NCI-H2227 (cell line): ENCODE measurements at regions not wholly inside any gene's neighbourhood (a gene's known extent, or its start where the extent isn't known, plus 50 kb on each side); places are given as distances from the start of the nearest gene placed in this dataset.
"Not testable (repeated sequence)": the region's sequence is repeated elsewhere in the genome, so short reads cannot be mapped to it uniquely, and the experiment has no call there.

Experiments used
- DNase-seq: peaks from one replicate; lab custom pipeline; 2025; ENCODE audit not compliant: unreplicated experiment; lab: John Stamatoyannopoulos, UW

DNA sequence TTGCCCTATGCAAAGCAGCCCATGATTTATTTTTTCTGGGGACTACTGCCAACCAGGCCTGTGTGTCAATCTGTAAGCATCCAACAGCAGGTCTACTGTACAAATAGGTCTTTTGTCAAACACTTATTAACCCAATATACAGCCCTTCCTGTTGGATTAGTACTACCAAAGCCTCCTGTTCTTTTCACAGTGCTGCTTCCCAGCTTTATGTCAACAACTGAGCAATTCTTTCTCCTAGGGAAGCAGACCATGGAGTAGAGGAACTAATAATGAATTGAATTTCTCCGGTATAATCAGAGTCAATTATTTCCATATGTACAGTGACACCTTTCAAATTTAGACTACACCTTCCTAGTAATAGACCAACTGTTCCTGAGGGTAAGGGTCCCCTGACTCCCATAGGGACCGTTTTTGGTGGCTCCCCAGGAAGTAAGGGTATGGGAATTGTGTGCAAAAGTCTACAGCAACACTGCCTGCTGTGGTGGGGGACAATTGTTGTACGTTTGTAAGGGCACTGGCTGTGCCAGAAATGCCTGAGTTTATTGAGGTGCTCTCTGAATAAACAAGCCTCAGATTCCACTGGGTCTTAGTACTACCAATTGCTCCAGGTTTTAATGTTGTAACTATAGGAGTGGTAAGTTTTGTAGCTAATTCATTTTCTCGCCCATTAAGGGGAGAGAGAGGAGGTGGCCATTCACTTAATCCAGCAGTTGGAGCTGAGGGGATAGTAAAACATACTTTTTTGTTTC lies 286.1 kb upstream of the MTPN start:
- DNase-seq: not testable (repeated sequence)

DNA sequence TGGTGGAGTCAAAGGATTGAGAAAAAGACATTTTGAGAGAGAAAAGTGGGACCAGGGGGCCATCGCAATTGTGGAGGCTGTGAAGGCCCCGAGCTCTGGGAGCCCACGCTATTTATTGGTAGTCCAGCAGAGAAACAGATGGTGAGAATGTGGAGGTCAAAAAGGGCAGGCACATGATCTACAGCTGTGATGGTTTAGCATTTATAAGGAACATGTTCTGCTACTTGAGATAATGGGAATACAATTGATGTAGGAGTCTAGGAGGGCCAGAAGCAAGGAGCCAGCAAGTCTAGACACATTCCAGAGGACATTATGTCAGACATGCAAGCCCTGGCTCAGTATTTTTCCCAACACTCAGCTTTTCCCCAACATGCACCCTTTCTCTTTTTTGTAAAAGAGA lies 283.4 kb upstream of the MTPN start:
- not testable (repeated sequence) for DNase-seq

DNA sequence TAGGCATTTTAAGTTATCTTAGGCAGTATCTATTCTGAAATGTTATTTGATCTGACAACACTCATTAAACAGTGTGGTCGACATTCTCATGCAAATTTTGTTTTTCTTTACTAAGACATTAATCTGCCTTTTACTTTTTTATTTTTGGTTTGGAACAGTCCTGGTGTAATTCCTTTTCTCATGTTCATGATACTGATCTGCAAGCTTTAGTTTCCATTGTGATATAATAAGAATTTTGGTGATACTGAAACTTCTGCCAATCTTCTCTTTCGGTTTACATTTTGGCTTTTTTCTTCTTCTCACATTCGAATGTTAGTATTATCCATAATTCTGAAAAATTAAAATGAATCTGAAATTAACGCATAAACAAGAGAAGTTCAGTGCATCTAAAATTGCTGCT lies 281.9 kb upstream of the MTPN start:
- DNase-seq: no peak

DNA sequence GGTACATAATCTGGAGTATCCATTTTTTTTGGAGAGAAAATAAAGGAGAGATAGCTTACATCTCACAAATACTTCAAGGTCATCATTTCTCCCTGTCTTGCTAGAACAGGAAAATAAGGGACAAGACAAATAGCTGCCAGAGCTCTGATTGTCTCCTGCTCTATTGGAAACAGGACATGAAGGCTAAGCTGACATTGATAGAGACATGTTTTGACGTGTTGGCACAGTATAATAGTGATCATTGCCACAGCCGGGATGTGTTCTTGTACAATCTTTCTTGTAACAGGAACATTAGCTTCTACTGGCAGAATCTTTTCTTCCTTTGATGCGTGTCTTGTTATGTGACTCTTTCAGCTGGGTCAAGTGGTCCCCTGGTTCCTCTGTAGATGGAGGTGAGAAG lies 279.3 kb upstream of the MTPN start:
- no peak for DNase-seq

DNA sequence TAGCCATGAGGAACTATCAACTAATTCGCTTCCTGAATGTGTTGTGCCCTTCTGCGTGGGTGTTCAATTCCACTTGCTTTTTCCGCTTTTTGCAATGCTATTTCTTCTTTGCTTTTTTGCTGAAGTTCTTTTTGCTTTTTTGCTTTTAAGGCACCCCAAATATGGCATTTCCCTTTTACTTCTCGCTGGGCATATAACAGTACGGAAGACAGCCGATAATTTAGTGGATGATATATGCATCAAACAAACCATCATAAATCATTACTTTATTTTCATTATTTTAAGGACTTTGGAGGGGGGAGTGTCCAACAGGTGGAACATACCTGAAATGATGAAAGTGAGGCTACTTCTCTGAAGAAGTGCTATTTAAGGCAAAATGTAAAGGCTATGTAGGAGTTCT lies 277.0 kb upstream of the MTPN start:
- DNase-seq: no peak

DNA sequence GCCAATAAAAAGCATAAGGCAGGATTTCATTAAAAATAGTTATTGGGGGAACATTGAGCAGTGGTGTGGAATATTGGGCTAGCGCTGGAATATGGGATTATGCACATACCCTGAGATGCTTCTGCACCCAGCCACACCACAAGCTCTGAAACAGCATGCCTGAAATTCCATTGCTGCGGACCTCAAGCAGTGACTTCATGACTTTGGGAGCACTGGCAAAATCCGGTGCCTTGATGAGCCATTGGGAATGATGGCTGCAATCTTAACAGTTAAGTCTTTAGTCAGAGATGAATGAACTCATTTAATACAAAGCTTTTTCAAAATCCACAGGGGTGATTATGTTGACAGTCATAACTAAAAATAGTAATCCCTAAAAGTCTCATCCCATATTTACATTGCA lies 274.7 kb upstream of the MTPN start:
- DNase-seq: no peak

DNA sequence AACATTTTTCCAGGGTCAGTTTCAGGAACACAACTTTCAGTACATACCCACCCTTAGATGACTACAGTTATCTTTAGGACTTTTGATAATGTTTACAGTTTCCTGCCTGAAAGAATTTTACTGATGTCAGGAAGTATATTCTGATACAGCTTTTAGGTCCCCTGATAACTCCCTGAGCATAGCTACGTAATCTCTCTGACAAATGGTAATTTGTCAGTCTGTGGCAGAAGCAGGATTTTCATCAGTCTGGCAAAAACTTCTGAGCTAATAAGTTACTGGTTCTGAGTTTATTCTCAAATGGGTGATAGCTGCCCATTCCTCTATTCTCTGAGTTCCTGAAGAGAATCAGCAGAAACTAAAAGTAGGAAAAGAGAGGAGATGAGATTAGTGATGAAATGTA lies 270.1 kb upstream of the MTPN start:
- no peak for DNase-seq

DNA sequence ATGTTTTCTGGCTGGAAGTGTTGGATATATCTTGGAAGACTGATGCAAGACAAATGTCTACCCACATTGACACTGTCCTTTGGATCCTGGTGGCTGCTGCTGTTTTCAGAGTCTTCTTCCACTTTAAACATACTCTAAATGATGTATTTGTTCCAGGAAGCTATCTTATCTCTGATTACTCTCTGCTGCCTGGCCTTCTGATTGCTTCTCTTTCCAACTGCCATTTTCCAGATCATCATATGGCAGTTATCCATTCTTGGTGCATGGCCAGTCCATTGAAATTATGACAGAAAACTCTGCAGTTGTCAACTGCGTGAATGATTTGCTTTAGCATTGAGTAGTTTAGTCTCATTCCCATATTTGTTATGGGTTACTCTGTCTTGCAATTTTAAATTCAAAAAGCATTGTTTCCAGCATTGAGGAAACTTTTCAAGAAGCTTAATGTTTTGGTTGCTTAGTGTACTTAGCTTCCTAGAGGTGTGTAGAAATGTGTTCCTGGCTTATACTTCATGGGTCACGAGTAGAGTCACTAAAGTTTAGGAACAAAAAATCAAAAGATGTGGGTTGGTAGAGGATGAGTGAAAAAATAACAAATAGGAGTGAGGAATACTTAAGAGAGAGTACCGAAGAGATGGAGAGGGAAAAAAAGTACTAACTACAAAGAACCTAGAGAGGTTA lies 268.3 kb upstream of the MTPN start:
- no peak for DNase-seq

DNA sequence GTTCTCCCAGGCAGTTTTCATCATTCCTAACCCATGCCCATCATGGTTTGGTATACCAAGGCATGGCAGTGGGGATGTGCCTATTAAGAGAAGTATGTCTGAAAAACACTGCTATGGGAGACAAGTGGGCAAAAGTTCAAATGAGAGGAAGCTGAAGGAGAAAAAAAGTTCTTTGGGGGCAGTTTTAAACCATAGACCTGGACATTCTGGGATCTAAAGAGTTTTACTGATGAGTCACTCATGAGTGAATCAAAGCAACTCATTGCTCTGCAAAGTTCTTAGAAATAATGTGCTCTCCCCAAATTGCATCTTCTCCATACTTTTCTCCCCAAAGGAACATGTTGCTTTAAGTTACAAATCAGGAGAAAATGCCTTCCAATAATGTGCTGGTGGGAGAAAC lies 256.9 kb upstream of the MTPN start:
- DNase-seq: no peak

DNA sequence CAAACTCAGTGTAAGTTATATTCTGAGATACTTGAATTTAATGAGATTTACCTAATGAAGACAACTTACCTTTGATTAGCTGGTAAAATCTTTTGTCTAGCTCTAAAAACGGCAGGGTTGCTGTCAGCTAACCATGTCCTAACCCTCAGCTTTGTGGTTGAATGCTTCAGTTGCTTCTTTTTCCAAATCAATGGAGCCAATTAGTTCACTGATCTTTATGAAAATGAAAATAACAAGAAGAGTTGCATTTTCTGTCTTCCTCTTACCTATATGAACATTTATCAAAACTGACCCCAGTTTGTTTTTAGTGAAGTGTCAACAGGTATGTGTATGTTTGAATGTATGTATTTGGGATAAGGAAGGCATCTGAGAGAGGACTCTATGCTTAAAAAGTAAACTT lies 253.1 kb upstream of the MTPN start:
- no peak for DNase-seq

DNA sequence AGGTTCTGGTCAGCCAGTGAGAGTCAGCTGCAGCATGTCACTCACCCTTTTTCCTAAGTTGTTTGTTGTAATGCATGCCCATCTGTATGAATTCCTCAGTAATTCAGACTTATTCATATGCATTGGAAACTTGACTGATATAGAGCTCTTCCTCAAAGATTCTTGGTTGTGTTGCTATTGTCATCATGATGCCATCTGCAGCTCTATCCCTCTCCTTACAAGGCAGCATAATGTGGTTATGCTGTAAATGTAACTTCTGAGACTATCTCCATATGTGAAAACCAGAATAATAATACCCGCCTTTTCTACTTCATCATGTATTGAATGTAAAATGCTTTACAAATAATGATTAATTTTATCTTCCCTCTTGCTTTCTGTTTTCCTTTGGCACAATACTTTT lies 252.6 kb upstream of the MTPN start:
- no peak for DNase-seq

DNA sequence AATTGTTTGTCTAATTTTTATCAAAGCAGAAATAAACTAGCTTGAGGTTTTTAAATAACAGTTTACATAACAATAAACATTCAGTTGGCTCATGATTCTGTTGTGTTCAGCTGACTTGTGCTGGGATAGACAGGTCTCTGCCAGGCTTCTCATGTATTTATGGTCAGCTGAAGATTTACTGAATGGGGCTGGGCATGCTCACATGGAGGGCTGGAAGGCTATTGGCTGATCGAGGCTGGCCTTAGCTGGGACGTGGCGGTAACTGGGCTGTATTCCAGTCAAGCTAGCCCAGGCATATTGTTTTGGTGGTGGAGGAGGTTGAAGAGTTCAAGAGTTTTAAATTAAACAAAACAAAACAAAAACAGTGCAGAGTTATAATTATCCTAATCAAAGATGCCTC lies 251.0 kb upstream of the MTPN start:
- no peak for DNase-seq

DNA sequence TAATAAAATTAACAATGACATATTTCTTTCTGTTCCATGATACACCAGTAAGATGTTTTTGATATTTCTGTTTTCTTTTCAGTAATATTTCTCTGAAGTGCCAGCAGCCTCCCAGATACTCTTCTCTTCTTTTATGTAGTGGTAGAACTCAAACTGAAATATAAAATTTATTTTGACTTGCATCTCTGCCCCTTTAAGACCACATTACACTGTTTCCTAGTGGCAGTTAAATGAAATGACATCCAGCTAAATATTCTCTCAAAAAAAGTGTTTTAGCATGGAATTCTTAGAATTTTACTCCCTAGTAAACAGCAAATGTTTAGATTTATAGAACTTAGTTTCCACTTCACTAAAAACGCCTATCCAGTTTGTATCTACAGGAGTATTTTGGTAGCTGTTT lies 237.2 kb upstream of the MTPN start:
- no peak for DNase-seq

DNA sequence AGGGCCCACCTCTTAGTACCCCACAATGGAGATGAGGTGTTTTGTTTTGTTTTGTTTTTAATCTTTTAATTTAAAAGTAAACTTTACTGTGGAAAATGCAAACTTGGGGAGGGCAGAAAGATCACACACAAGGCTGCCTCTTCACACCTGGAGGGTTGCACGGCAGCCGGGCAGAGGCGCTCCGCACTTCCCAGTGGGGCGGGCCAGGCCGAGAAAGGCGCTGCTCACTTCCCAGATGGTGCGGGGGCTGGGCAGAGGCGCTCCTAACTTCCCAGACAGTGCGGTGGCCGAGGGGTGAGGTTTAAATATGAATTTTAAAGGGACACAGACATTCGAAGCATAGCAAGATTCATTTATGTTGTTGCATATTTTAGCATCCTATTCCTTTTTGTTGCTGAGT lies 235.9 kb upstream of the MTPN start:
- no peak for DNase-seq

DNA sequence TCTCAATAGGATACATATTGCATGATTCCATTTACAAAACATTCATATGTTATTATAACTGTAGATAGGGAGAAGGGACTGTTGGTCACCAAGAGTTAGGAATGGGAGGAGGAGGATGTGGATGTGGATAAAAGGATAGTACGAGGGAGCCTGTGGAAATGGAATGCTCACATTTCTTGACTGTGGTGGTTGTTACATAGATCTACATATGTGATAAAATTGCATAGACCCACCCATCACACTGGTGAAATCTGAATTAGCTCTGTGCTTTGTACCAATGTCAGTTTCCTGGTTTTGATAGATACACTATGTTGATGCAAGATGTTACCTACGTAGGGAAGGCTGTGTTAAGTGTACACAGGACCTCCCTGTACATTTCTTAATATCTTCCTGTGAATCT lies 233.5 kb upstream of the MTPN start:
- no peak for DNase-seq

DNA sequence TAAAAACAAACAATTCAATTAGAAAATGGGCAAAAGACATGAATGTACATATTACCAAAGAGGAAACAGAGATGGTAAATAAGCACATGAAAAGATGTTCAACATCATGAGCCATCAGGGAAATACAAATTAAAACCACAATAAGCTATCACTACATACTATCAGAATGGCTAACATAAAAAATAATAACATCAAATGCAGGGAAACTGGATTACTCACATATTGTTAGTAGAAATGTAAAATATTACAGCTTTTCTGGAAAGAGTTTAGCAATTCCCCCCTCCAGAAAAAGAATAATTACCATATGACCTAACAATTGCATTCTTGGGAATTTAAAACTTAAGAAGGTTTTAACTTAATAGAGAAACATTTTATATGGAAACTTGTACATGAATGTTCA lies 232.9 kb upstream of the MTPN start:
- no peak for DNase-seq

DNA sequence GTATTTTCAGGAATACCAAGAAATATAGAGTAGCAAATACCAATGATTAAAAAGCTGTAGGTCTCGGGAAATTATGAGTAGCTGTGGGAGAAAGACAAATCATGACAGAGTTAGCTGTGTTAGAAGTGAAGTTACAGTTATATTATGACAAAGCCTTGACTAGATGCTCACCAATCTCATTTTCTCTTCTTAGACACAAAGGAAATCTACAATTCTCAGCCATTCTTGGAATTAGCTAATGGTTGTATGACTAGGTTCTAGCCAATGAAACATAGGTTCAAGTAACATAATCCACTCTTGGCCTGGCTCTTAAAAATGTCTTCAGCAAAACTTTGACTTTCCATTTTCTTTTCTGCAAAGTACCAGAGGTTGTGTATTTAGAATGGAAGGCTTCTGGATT lies 228.8 kb upstream of the MTPN start:
- no peak for DNase-seq

DNA sequence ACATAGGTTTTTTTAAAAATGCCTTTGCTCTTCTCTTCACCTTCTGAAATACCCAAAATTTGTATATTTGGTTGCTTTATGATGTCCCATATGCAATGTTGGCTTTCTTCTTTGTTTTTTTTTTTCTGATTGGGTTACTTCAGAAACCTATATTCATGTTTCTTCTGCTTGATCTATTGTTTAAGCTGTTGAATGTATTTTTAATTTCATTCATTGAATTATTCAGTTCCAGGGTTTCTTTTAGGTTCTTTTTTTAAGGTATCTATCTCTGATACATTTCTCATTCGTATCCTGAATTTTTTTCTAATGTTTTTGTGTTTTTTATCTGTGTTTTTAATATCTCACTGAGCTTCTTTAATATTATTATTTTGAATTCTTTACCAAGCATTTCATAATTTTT lies 221.0 kb upstream of the MTPN start:
- DNase-seq: no peak

DNA sequence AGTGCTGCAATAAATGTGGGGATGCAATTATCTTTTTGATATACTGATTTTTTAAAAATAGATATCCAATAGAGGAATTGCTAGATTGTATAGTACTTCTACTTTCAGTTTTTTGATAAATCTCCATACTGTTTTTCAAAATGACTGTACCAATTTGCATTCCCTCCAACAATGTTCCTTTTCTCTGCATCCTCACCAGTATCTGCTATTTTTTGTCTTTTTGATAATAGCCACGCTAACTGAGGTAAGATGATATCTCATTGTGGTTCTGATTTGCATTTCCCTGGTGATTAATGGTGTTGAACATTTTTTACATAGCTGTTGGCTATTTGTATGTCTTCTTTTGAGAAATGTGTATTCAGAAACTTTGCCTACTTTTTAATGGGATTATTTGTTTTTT lies 217.7 kb upstream of the MTPN start:
- no peak for DNase-seq

DNA sequence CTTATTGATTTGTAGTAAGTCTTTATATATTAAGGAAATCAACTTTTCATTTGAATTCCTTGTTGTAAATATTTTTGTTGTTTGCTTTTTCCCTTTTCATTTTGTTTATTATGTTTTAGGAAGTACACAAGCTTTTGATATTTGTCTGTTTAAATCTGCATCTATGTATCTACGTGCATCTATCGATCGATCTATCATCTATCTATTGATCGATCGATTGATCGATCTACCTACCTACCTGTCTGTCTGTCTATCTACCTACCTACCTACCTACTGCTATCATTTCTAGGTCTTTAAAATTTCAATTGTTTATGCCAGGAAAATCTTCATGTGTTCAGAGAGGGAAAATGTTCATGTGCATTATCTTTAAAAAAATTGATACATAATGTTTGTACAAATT lies 216.8 kb upstream of the MTPN start:
- no peak for DNase-seq

DNA sequence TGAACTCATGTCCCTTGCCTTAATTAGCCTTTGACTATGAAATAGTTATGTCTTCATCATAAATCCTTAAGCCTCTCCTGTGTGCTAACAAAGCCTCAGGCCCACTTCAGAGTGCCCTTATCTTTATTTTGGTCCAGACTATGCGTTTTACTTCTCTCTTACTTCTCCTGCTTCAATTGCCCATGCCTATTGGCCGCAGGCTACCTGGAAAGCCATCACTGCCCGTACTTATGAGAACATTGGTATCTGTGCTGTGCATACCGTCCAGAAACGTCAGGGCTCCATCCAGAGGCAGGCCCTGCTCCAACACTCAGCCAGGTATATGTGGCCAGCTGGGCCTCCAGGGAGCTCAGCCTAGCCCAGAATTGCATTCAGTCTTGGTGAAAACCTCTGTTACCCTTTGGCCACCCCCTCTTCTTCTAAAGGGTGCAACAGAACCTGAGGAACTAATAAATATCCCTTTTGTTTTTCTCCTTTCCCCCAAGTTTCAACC lies 212.4 kb upstream of the MTPN start:
- no peak for DNase-seq

DNA sequence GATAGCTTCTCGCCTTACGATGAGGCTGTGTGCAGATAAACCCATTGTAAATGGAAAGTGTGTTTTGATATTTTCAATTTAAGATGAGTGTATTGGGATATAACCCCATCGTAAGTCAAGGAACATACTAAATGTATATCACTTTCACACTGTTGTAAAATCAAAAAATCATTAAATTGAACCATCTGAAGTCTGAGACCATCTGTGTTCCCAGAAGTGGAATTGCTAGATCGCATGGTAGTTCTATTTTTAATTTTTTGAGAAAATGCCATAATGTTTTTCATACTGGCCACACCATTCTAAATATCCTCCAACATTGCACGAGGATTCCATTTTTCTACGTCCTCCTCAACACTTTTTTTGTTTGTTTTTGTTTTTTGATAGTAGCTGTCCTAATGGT lies 209.1 kb upstream of the MTPN start:
- no peak for DNase-seq

DNA sequence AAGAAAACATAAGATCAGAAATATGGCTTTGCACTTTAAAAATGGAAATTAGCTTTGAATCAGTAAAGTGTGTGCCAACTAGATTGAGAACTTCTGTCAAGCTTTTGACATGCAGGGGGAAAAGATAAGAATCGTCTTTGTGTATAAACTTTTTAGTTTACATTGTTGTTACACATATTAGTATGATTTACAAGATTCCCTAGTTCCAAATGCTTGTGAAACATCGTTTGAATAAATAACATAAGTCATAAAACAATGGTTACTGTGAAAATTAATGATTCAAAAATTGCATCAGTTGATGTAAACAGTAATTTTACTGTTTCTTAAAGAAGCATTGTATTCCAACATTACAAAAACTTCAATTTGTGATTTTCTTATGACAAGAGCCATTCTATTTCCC lies 207.6 kb upstream of the MTPN start:
- no peak for DNase-seq
